Hepatic stellate cell (primary cell): ENCODE measurements at regions not wholly inside any gene's neighbourhood (a gene's known extent, or its start where the extent isn't known, plus 50 kb on each side); places are given as distances from the start of the nearest gene placed in this dataset.

Source experiments
- DNase-seq: peaks from one replicate; pipeline ENCODE4 v3.0.0; 2011; ENCODE audit warnings: low spot score

DNA sequence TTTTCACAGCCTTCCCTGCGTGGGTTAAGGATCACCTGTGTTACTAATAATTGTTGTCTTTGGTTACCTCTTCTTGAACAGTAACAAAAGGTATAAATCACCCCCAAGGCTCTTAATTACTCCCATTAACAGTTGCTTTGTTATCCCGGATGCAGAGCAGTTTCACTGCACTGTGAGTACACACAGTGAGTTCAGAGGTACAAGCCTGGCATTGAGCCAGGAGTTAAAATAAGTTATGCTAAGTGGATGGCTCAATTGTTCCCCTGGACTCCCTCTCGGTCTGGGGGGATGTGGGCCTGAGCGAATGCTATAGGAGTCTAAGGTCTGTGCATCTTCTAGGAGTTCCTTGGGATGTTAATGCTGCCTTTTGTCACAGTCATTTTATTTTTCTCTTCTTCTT, 258.3 kb downstream of the ATG4C start:
- DNase-seq = no peak

DNA sequence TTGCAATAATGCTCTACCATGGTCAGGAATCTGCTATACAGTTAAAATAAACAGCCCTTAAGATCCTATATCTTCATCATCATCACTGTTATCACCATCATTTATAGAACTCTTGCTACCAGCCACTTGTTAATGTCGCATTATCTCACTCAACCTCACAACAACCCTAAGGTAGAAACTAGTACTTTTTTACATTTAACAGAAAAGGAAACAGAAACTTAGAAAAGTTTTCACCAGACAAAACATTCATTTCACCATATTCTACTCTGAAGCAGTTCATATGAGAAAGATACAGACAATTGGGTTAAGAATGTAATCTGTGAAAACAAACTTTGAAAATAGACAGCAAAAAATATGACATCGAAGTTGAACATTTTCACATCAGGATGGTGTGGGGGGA, 262.6 kb downstream of the ATG4C start:
- no peak for DNase-seq

DNA sequence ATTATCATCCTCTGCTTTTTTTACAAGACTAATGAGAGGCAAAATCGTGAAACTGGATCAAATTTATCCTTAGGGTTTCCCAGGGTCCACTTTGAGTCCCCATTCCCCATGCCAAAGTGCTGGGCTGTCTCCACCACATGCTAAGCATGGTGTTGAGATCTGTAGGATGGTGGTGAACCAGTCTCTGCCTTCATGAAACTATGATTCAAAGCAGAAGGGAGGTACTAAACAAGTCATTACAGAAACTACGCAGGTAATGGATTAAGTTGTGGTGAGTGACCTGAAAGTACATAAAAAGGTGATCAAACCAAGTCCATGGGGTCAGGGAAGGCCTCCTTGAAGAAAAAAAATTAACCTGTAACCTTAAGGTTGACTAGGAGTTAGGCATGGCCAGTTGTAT, 265.2 kb downstream of the ATG4C start:
- DNase-seq = no peak

DNA sequence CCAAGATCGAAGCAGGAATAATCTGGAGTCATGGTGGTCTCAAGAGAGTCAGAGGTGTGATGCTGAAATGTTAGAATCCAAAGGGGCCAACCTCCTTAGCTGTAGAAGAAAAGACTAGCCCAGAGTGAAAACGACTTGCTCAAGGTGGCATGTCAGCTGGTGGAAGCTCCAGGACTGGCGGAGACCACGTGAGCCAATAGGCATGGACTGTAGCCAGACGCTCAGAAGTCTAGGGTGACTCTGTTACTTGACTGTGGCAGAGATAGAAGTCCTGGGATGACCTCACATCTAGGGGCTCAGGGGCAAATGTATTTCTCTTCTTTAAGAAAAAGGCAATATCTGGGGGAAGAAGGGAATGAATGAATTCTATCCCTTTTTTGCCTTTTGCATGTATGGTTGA, 267.4 kb downstream of the ATG4C start:
- no peak for DNase-seq

DNA sequence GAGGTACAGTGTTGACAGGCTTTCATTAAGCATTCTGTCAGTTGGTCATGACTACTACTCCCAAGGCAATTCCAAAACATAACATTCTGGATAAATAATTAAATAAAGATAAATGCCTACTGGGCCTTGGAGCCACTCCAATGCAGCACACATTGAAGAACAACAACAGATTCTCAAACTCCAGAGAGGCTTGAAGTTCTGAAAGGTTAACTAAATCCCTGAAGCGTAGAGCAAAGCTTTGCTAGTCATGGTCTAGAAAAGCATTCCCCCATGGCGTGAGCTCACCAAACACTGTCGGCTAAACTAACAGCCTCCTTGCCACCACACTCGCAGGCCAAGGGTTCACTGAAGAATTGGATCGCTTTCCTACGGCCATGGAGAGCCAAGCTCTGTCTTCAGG, 268.0 kb downstream of the ATG4C start:
- no peak for DNase-seq

DNA sequence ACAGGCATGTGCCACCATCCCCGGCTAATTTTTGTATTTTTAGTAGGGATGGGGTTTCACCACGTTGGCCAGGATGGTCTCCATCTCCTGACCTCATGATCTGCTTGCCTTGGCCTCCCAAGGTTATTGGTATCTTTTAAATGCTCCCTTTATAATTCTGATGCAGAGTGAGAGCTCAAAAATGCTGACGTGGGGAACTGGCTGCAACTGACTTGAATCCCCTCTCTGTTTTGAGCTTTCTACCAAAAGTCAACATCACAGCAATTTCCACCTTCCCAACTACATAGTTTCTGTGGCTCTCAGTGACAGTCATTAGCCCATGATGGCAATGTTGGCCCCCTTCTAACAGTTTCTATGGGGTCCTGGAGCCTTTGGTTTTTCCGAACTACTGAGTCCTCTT, 268.2 kb upstream of the FOXD3 start:
- no peak for DNase-seq

DNA sequence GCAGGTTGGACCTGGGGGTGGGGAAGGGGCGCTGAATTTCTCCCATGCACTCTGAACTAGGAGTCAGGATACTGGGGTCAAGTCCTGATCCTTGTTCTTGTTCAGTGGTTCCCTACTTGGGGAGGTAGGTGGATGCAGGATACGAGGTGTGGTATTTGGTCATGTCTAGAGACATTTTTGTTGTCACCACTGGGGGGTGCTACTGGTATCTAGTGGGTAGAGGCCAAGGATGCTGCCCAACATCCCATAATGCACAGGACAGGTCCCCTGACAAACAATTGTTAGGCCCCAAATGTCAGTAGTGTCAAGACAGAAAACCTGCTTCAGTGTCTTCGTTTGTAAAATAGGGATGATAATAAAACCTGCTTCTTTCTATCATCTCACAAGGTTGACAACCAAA, 259.0 kb upstream of the FOXD3 start:
- no peak for DNase-seq

DNA sequence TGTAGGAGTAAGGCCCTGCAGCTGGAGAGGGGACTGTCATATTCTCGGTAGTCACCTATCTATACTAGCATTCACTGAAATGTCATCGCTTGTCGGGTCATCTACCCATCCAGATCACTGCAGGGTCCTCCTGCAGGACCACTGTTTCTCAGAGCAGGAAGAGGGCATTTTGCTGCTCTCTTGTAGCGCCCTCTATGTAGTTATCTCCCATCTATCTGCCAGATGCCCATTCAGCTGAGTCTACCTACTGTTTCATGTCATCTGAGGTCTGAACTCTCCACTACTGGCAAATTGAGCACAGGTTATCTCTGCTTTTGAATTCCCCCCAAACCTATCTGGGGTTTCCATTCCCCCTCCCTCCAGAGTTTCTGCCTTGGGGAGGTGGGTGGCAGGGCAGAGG, 258.2 kb upstream of the FOXD3 start:
- no peak for DNase-seq

DNA sequence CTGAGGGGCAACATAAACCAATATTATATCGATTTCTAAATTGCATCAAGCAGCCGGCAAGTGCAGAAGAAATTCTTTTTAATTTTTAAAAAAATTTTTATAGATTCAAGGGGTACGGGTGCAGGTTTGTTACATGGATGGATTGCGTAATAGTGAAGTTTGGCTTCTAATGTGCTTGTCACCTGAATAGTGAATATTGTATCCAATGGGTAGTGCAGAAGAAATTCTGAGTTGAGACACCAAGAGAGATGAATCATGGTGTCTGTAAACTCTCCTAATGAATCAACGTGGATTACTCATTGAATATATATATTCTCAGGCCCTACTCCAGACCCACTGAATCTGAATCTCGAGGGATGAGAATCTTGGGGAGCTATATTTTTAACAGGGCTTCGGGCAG, 253.7 kb upstream of the FOXD3 start:
- DNase-seq = no peak

DNA sequence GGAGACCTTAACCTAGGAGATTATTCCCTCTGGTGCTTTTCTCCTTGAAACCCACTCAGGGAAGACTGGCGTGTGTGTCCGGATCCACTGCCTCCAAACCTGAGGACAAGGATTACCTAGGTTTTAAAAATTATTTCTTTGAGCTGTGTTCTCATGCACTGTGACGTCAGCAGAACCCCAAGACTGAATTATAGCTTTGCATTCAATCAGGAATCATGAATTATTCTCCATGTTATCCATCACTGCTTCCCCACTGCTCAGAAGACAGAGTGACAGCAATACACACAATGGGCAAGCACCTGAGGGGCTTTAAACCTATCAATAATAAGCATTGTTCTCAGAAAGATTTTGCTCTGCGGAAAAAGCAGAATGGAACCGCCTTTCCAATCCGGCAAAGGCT, 253.2 kb upstream of the FOXD3 start:
- no peak for DNase-seq

DNA sequence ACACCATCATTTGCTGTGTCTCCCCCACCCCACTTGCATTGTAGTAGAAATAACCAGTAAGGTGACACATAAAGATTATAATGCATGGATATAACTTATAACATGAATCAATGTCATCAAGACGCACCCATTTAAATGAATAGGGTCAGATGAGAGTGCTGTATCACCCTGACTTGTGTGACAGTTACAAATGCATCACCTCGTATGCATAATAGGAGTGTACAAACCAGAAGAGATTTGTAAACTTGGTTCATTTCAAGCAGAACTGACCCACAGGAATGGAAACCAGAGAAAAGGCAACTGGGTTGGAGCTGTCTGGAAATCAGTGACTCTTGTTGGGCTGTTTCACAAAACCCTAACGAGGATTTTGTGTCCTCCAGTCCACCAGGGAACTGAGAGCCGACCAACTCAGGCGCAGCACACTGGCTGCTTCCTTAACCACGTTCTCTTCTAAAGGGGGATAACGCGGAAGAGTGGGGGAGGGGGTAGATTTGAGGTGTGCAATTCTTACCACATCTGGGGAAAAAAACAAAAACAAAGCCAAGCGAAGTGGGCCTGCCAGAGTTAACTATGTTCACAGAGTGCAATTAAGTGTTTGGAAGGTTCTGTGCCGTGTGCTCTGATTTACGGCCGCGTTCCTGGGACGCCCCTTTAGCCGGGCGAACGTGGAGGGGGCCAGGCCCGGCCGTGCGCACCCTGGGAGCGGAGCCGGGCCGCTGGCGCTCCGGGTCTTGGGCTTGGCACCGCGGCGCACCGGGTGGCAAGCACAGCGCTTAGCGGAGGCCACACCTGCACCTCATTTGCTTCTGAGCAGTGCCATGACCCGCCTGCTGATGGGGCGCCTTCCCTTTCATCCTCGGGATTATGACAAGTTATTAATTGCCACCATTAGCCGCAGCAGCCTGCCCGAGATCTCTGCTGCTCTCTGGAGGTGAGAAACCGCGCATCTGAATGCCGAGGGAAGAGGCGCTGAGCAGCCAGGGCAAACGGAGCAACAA, 248.8 kb upstream of the FOXD3 start:
- DNase-seq = no peak

DNA sequence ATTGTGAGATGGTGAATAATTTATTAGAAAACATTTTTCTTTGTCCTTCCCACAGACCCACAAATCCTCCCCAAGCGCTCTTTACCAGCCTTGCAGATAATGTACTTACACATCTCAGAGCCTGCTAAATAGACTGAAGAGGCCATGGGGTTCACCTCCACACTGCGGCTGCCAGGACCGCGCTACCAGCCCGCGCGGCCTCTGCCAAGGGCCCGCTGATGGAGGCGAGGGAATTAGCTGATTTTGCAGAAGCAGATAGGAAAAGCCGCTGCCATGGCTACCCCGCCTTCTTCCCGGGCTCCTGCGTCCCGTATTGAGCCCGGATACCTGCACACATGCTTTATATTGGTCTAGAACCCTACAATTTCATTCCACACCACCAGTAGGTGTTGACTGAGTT, 248.0 kb upstream of the FOXD3 start:
- DNase-seq = no peak

DNA sequence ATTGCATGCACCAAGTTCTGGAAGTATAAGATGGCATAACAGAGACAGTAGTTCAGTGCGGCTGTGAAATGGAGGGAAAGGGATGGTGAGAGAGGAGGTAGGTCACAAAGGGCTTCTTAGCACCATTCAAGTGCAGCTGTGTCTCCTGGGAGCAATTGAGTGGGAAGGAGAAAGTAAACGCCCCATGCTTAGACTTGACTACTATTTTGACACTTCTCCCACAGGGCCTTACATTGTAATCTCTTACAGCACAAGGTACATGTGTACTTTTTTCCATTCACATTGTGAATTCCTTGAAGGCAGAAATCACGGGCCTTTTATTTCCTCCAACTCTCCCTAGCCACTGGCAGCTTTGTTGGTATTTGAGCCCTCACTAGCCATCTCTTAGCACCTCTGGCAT, 239.6 kb upstream of the FOXD3 start:
- no peak for DNase-seq

DNA sequence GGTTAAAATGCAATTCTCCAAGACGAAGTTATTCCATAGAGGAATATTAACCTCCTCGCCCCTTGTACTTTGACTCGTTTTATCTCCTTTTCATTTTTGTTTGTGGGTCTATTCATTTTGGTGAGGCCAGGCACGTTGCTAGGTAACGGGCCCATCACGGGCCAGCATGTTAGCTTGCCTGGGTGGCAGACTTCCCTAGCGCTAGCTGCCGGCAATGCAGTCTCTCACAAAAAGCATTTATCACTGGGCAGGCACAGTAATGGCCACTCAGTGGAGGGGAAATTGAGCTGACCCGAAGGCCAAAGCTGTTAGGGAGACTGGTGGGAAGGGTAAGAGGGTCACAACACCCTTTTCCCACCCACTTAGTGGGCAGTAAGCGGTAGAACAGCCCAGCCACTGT, 234.4 kb upstream of the FOXD3 start:
- DNase-seq = no peak

DNA sequence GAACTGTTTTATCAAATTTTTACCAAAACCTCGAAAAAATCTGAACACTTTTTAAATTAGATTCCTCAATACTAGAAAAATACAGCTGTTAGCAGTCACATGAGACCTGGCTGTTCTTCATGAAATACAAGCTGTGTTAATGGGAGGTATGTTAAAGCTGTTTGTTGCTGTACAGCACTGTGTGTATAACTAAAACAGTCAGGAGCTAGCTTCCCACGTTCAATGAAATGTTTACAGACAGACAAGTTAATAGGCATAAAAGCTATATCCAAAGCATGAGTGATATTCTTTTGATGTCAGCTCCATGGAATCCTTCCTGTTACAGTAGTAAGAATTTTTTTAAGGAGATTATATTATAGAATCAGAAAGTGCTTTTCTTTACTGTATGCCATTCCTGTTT, 223.2 kb upstream of the FOXD3 start:
- DNase-seq = no peak

DNA sequence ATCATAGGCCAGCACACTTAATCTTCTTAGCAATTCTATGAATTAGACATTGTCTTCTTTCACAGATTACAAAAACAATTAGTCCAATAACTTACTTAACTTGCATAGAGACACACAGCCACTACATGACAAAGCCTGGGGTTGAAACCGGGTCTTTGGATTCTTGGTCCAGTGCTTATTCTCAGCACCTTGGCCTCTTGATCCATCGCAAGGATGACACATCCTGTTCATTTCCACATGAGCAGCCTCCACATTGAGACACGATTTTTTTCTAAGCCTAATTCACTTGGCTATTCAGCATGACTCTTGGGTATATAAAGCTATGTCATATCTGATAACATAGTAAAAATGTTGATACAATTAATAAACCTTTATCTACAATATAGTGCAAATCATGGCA, 221.0 kb upstream of the FOXD3 start:
- DNase-seq = no peak

DNA sequence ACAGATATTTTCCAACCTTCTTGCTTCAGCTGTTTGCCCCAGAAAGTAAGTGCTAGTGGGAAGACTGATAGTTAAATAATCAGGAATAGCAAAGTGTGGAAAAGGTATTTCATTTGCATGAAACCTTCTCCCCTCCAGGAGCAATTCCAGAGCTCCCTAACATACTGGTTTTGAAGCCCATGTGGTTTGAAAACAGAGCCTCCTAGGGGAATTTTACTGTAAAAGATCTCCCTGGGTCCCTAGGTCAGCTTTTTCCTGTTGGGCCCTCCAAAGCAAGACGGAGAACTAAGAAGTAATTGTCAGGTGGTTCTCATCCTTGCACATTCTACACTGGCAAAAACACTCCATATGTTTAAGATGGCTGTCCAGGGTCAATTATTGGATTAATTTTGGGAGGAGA, 218.7 kb upstream of the FOXD3 start:
- no peak for DNase-seq

DNA sequence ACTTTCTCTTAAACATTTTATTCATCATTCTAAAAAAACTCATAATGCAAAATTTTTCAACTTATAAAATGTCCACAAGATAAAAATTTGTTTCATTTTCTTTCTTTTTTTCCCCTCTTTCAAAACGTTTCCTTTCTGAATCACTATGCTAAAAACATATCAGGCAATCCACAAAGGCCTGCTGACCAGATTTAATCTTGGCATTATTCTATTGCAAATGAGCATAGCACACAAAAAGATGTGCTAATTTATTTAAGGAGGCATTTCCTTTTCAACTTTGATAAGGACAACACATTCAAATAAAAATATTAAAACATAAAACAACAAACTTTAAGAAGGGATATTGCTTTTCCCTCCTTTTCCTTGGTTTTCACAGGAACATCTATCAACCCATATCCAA, 215.3 kb upstream of the FOXD3 start:
- no peak for DNase-seq

DNA sequence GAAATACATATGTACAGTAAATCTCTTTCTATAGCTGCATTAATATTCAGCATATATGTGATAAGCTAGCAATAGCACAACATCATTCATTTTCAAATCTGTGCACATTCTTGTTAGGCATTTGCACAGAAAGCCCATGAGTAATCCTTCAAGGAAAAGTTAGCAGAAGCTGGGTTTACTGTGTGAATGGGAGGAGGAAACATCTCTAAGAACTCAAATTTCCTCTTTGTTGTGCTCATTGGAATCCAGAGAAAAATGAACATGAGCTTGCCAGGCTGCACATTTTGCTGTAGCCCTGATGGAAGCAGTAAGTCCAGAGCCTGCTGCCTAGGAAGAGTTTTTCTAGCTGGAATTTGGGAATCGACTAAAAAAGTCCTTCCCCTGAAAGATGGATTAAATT, 214.2 kb upstream of the FOXD3 start:
- DNase-seq = no peak

DNA sequence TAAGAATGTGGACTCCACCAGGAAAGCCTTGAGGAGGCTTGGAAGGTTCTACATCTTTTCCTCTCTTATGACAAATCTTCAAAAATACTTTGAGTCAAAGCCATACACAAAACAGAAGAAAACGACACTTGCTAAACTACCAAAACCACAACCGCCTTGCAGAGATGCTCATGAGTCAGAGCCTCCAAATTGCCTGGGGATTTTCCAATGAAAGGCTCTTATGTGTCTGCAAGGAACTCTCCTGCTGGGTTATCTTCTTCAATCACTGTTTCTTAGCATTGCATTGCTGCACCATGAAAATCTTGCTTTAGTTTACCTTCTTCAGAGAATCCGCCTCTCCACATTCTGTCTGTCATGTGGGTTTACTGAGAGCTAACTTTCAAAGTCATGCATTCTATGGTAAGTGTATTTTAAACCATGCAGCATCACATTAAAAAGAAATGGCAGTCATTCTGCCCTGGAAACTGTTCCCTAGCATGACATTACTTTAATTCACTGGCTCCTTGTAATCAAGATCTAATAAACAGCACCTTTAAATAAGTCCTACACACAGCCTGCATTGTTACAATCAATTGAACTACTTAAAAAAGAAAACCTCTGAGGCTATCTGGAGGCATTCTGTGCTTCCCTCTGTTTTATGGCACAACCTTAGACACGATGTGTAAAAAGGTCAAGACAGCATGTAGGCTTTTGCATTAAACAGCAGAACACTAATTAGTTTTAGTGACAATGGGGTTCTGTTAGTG, 210.0 kb upstream of the FOXD3 start:
- DNase-seq = no peak

DNA sequence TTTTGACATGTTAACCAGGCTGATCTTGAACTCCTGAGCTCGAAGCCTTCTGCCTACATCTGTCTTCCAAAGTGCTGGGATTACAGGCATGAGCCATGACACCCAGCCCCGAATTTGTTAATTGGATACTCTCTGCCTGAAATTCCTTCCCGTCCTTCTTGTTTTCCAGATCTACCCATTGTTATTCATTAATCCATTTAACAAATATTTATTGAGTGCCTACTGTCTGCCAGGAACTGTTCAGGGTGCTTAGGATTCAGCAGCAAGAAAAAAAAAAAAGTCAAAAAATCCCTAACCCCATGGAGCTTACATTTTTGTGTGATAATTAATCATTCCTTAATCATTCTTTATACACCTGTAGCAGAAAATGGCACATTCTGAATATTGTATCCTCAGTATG, 206.8 kb upstream of the FOXD3 start:
- DNase-seq = no peak

DNA sequence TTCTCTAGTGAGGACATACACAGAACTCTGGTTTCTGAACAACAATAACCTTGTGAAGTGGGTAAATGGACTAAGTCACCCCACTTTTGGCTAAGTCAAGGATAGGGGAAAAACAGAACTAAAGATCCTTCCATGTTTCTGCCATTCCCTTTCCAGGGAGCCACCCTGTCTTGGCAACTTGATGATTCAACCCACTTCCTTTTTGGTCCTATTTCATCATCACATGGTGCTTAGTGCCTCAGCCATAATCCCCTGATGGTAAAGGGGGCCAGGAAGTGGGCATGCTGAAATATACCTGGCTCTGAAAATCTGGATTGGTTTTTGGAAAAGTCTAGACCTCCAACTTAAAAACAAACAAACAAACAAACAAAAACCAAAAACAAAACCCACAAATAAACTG, 206.4 kb upstream of the FOXD3 start:
- DNase-seq = no peak

DNA sequence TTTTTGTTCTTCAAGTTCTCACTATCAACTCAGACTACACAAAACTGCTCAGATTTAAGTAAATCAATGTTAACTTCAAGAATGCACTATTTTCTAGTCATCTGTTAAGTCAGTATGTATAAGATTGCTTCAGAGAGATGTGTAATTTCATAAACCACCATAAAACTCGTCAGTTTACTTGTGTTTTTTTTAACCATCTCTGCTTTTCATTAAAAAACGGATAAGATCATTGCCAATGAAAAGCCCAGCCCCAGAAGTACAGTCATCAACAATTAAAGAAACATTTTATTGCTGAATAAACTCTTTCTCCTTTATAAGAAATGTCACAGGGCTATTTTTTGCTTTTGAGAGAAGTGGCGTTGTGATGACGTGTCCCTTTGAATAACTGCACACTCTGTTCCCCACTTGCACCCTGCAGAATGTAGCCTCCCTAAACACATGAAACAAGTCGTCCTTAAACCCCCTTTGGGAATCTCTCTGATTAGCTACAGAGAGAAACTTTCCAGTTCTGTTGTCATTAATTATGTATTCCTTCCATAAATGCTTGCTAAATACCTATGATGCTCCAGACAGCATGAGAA, 202.7 kb upstream of the FOXD3 start:
- DNase-seq = no peak
